IMR-90 (cell line): ENCODE measurements at regions not wholly inside any gene's neighbourhood (a gene's known extent, or its start where the extent isn't known, plus 50 kb on each side); places are given as distances from the start of the nearest gene placed in this dataset.

Experiments
- ATAC-seq: fragments of 200-7000 bp; cut with Tn5 transposase; 2 replicates; pipeline ENCODE4 v1.9.1; 2020; ENCODE audit warnings: low read depth, mild to moderate bottlenecking, moderate library complexity
- BruUV-seq: library from RNA; stranded (reverse); fragments of 400-500 nt; replicated peaks from 2 replicates; lab custom pipeline; 2021; lab: Mats Ljungman, UMichigan
- CTCF ChIA-PET: fragments of 300-600 bp; formaldehyde crosslinking; extraction: SDS; loops from one replicate; lab custom pipeline; 2021; ENCODE audit warnings: antibody characterized with exemption; lab: Yijun Ruan, JAX
- POLR2A ChIA-PET: fragments of 300-600 bp; sonication (Branson Sonifier 250); formaldehyde crosslinking; loops from one replicate; lab custom pipeline; 2022; ENCODE audit warnings: antibody characterized with exemption; ENCODE audit not compliant: unreplicated experiment; lab: Charles Lee
- DNase-seq: peaks from one replicate; pipeline ENCODE4 v3.0.0; 2013
- H2AFZ ChIP-seq: replicated peaks from 2 replicates; pipeline ENCODE3; 2013; ENCODE audit warnings: low read length, mild to moderate bottlenecking; ENCODE audit not compliant: poor library complexity
- H2AK5ac ChIP-seq: 2 replicates; pipeline ENCODE4 v1.6.1; 2013; ENCODE audit warnings: low read depth, low read length, inconsistent platforms
- H2AK9ac ChIP-seq: replicated peaks from 2 replicates; pipeline ENCODE3; 2013; ENCODE audit warnings: mild to moderate bottlenecking, low read depth, low read length, moderate library complexity; ENCODE audit not compliant: poor library complexity
- H2BK120ac ChIP-seq: 2 replicates; pipeline ENCODE4 v1.6.1; 2013; ENCODE audit warnings: low read depth, low read length, inconsistent platforms
- H2BK15ac ChIP-seq: 3 replicates; pipeline ENCODE4 v1.6.1; 2013; ENCODE audit warnings: low read depth, low read length, inconsistent platforms
- H2BK20ac ChIP-seq: 2 replicates; pipeline ENCODE4 v1.6.1; 2013; ENCODE audit warnings: low read depth, mild to moderate bottlenecking, inconsistent platforms, low read length, moderate library complexity
- H2BK5ac ChIP-seq: 2 replicates; pipeline ENCODE4 v1.6.1; 2013; ENCODE audit warnings: mild to moderate bottlenecking, low read depth, low read length, inconsistent platforms; ENCODE audit not compliant: poor library complexity, severe bottlenecking
- H3K14ac ChIP-seq: replicated peaks from 2 replicates; pipeline ENCODE4 v1.6.1; 2013; ENCODE audit warnings: low read depth, low read length, inconsistent platforms
- H3K18ac ChIP-seq: 2 replicates; pipeline ENCODE4 v1.6.1; 2013; ENCODE audit warnings: low read depth, low read length, control low read depth
- H3K23ac ChIP-seq: 2 replicates; pipeline ENCODE4 v1.6.1; 2013; ENCODE audit warnings: low read depth, low read length, inconsistent platforms
- H3K27ac ChIP-seq: 2 replicates; pipeline ENCODE4 v1.5.1; 2013; ENCODE audit warnings: mild to moderate bottlenecking, control low read depth, low read length; ENCODE audit not compliant: insufficient read depth
- H3K27me3 ChIP-seq: 2 replicates; pipeline ENCODE4 v1.6.1; 2013; ENCODE audit warnings: low read length; ENCODE audit not compliant: control insufficient read depth, insufficient read depth
- H3K36me3 ChIP-seq: 2 replicates; pipeline ENCODE4 v1.6.1; 2013; ENCODE audit warnings: low read length, mixed read lengths; ENCODE audit not compliant: control insufficient read depth, insufficient read depth
- H3K4ac ChIP-seq: 2 replicates; pipeline ENCODE4 v1.6.1; 2013; ENCODE audit warnings: low read depth, low read length, inconsistent platforms
- H3K4me1 ChIP-seq: 2 replicates; pipeline ENCODE4 v1.6.1; 2013; ENCODE audit warnings: low read length, mixed read lengths; ENCODE audit not compliant: control insufficient read depth, insufficient read depth
- H3K4me2 ChIP-seq: 2 replicates; pipeline ENCODE4 v1.6.1; 2013; ENCODE audit warnings: low read depth, mild to moderate bottlenecking, control low read depth, low read length, moderate library complexity
- H3K4me3 ChIP-seq: 2 replicates; pipeline ENCODE4 v1.5.1; 2013; ENCODE audit warnings: low read depth, mild to moderate bottlenecking, control low read depth, low read length, moderate library complexity; ENCODE audit not compliant: insufficient read depth
- H3K56ac ChIP-seq: 2 replicates; pipeline ENCODE4 v1.6.1; 2013; ENCODE audit warnings: low read length, inconsistent platforms; ENCODE audit not compliant: insufficient read depth; ENCODE audit errors: extremely low read depth
- H3K79me1 ChIP-seq, 2 experiments: 2 replicates each; pipeline ENCODE4 v1.6.1; 2013; ENCODE audit warnings: low read length in 2 of 2, inconsistent platforms in 1 of 2, low read depth in 1 of 2
- H3K9ac ChIP-seq: 2 replicates; pipeline ENCODE4 v1.6.1; 2013; ENCODE audit warnings: low read depth, low read length, control low read depth
- H3K9me1 ChIP-seq: 2 replicates; pipeline ENCODE4 v1.6.1; 2013; ENCODE audit warnings: low read length, inconsistent platforms; ENCODE audit not compliant: insufficient read depth
- H3K9me3 ChIP-seq: 2 replicates; pipeline ENCODE4 v1.6.1; 2013; ENCODE audit warnings: low read length; ENCODE audit not compliant: control insufficient read depth, insufficient read depth
- H4K20me1 ChIP-seq: 2 replicates; pipeline ENCODE4 v1.6.1; 2013; ENCODE audit warnings: low read length, inconsistent platforms; ENCODE audit not compliant: insufficient read depth
- H4K5ac ChIP-seq: 2 replicates; pipeline ENCODE4 v1.6.1; 2013; ENCODE audit warnings: mild to moderate bottlenecking, low read depth, low read length, control low read depth
- H4K8ac ChIP-seq, 2 experiments: 2 replicates each; pipeline ENCODE4 v1.6.1; 2013; ENCODE audit warnings: low read depth in 2 of 2, low read length in 2 of 2, control low read depth in 1 of 2, inconsistent platforms in 1 of 2
- H4K91ac ChIP-seq: 2 replicates; pipeline ENCODE4 v1.6.1; 2013; ENCODE audit warnings: low read depth, low read length, inconsistent platforms; ENCODE audit not compliant: insufficient read depth
- BHLHE40 ChIP-seq: fragments of 150-350 bp; IDR thresholded peaks from 2 replicates; pipeline ENCODE4 v1.6.1; 2016; ENCODE audit warnings: mild to moderate bottlenecking, low read depth, low read length
- FOS ChIP-seq: fragments of 150-350 bp; IDR thresholded peaks from 2 replicates; pipeline ENCODE4 v1.6.1; 2016; ENCODE audit warnings: low read depth, low read length
- MXI1 ChIP-seq: IDR thresholded peaks from 2 replicates; pipeline ENCODE4 v1.6.1; 2012; ENCODE audit warnings: low read depth, mild to moderate bottlenecking, low read length, moderate library complexity, borderline replicate concordance
- SMC3 ChIP-seq: fragments of 150-350 bp; IDR thresholded peaks from 2 replicates; pipeline ENCODE4 v1.6.1; 2016; ENCODE audit warnings: low read depth, mild to moderate bottlenecking, antibody characterized with exemption, low read length, moderate library complexity
- WGBS, 2 experiments: methylation state at CpG; one replicate each; pipeline versions ENCODE4 v1.1.5 to v1.1.7; 2013; ENCODE audit warnings: missing lambda C conversion rate in 2 of 2; ENCODE audit not compliant: insufficient read length in 1 of 2; ENCODE audit errors: extremely low coverage in 2 of 2; 5-methylcytosine and 5-hydroxymethylcytosine counted together
- dilution Hi-C: fragments of 300-500 bp; cut with HindIII; formaldehyde crosslinking; loops from one replicate; pipeline ENCODE4 v1.14.3; 2018; ENCODE audit warnings: low sequenced_read_pairs; ENCODE audit not compliant: unreplicated experiment
- in situ Hi-C: fragments of 300-500 bp; cut with MboI; formaldehyde crosslinking; loops from 3 replicates; pipeline ENCODE4 v1.14.3; 2019; ENCODE audit warnings: low sequenced_read_pairs, inconsistent platforms, mixed read lengths
- intact Hi-C: fragments of 100-400 bp; cut with micrococcal nuclease; formaldehyde crosslinking; loops from 2 replicates; pipeline ENCODE4 v1.10.0; 2022

GRCh38 chr1:59144959-59145358 is 151.9 kb upstream of the FGGY start:
- dilution Hi-C loops = no loop called here
- Histone ChIP-seq H2BK120ac (peak overlapping the region; percentile 68), H3K9me3 (no peaks in the 10 kb centered on the region), H3K18ac (no peak overlapping the region; the same call in 1 of the 2 replicates), H3K56ac (no peak overlapping the region), H3K9me1 (peaks cover 14% of the 10 kb centered on the region), H4K5ac (no peak overlapping the region), H3K79me1 (no peaks in the 10 kb centered on the region; a peak in 1 of 4 replicates), H4K8ac (peak overlapping the region in 1 of 2 experiments; percentile 37; a peak in 1 of 4 replicates), H3K27ac (no peak overlapping the region), H3K4me3 (no peak overlapping the region), H3K23ac (no peak overlapping the region), H2AFZ (no peak overlapping the region), H2BK20ac (peak overlapping the region; percentile 78), H3K4ac (peak overlapping the region; percentile 54; the same call in 1 of the 2 replicates), H4K91ac (no peak overlapping the region), H2BK15ac (peak overlapping the region; percentile 77; the same call in 1 of the 3 replicates), H3K27me3 (no peaks in the 10 kb centered on the region), H3K14ac (no peak overlapping the region), H3K4me2 (no peak overlapping the region), H2AK9ac (no peak overlapping the region), H2BK5ac (peak overlapping the region; percentile 9), H4K20me1 (no peaks in the 10 kb centered on the region), H2AK5ac (peak overlapping the region; percentile 61), H3K9ac (no peak overlapping the region), H3K36me3 (no peaks in the 10 kb centered on the region), H3K4me1 (peaks cover 14% of the 10 kb centered on the region)
- POLR2A ChIA-PET = no interaction called here
- 100% methylated on average over 1 of the region's 2 CpGs; no CpG with 5 or more reads in 1 of the 2 experiments for WGBS, 2 experiments
- ATAC-seq (no peak), DNase-seq (no peak)
- in situ Hi-C loops = loop anchor here (10.0 kb wide), 1 partner anchor 330 kb away; no protein-coding TSS in a partner anchor
- TF ChIP-seq BHLHE40 (no peak), MXI1 (no peak), FOS (no peak), SMC3 (no peak)
- BruUV-seq = no TSS peak
- intact Hi-C loops = loop anchor here (5.0 to 10.0 kb wide), 2 partner anchors 130 to 243 kb away; no protein-coding TSS in a partner anchor
- CTCF ChIA-PET = interaction anchor here (0.5 to 1.4 kb wide), 3 partner anchors 101 to 616 kb away, joined by 3 read pairs; no protein-coding TSS in a partner anchor
